C4-2B (cell line): ENCODE measurements at regions not wholly inside any gene's neighbourhood (a gene's known extent, or its start where the extent isn't known, plus 50 kb on each side); places are given as distances from the start of the nearest gene placed in this dataset.

ENCODE experiments used
- CTCF ChIP-seq: fragments of 450-650 bp; conservative IDR thresholded peaks from 2 replicates; pipeline ENCODE4 v1.5.1; 2017; ENCODE audit warnings: mild to moderate bottlenecking
- ZFX ChIP-seq: fragments of 450-650 bp; IDR thresholded peaks from 2 replicates; pipeline ENCODE4 v1.6.1; 2017

GRCh38 chr11:101334581-101334980 lies 205.0 kb upstream of the PGR start:
- TF ChIP-seq CTCF (no peak), ZFX (no peak)
